ENCODE measurements at regions not wholly inside any gene's neighbourhood (a gene's known extent, or its start where the extent isn't known, plus 50 kb on each side); places are given as distances from the start of the nearest gene placed in this dataset.

- intact Hi-C loops (cut with micrococcal nuclease) = no loop called here
- no peaks in the 10 kb centered on the region for H4K20me1 ChIP-seq (replicated peaks; ENCODE audit: control insufficient read depth, insufficient read depth, low read length)
- H3K36me3 ChIP-seq (ENCODE audit: control insufficient read depth, insufficient read depth, low read length) = peaks cover 22% of the 10 kb centered on the region; the same call in 2 of the 3 replicates
- in situ Hi-C loops (cut with MboI) = no loop called here
- no peaks in the 10 kb centered on the region; a peak in 1 of 5 replicates for H3K4me1 ChIP-seq (replicated peaks in 1 of 2; ENCODE audit: control insufficient read depth in 2 of 2, insufficient read depth in 2 of 2, low read length in 2 of 2)
- no peaks in the 10 kb centered on the region for H3K9me1 ChIP-seq (ENCODE audit: control insufficient read depth, insufficient read depth, low read length)
- WGBS (ENCODE audit: insufficient coverage, low coverage, missing lambda C conversion rate) = 0% methylated on average over 17 of the region's 22 CpGs
- peak overlapping the region; percentile 82 for H3K4me2 ChIP-seq (ENCODE audit: insufficient read depth, low read length)
- ATAC-seq (peak; percentile 93), FAIRE-seq (peak; percentile 78), DNase-seq (ENCODE audit: extremely low read depth in 1 of 4, low spot score in 3 of 4) (peak; percentile 13 to 82 (median 20))
- H3K27me3 ChIP-seq (ENCODE audit: control insufficient read depth in 2 of 2, insufficient read depth in 2 of 2, low read length in 2 of 2) = no peaks in the 10 kb centered on the region
- POLR2A ChIA-PET = interaction anchor here (0.6 to 1.4 kb wide), 4 partner anchors 9 to 703 kb away, joined by 3 to 6 read pairs (median 4); no protein-coding TSS in a partner anchor
- no peaks in the 10 kb centered on the region for H3K9me3 ChIP-seq (replicated peaks; ENCODE audit: control insufficient read depth, insufficient read depth, low read depth, low read length)
- peak overlapping the region; percentile 67 for H3K4me3 ChIP-seq
- BruUV-seq (replicated peaks) = no TSS peak
- CTCF ChIA-PET (ENCODE audit: low intra/inter-chr PET ratio) = no interaction called here
- H2AFZ ChIP-seq (ENCODE audit: low read depth, low read length) = peak overlapping the region; percentile 93
- H3K27ac ChIP-seq (ENCODE audit: extremely low read depth, low read depth, low read length) = peak overlapping the region; percentile 90
- H3K9ac ChIP-seq (ENCODE audit: insufficient read depth in 1 of 2, low read depth in 2 of 2, low read length in 2 of 2) = peak overlapping the region; percentile 92 to 94
- peaks cover 28% of the 10 kb centered on the region for H3K79me2 ChIP-seq (ENCODE audit: control insufficient read depth, insufficient read depth, low read length)
- TF ChIP-seq GTF2E2 (tag; IDR thresholded peaks at IDR 0.05) (0 out of 2 replicates have a peak, but pooled peaks have one; percentile 66), CC2D1A (IDR thresholded peaks at IDR 0.05) (peak; percentile 71; the same call in 1 of the 2 replicates), SIN3A (IDR thresholded peaks at IDR 0.05; ENCODE audit: borderline replicate concordance in 2 of 2, control insufficient read depth in 1 of 2, low read depth in 2 of 2, low read length in 2 of 2) (no peak), CHD2 (IDR thresholded peaks at IDR 0.05; ENCODE audit: low read depth, low read length) (peak; percentile 97), SAFB2 (IDR thresholded peaks at IDR 0.05; ENCODE audit: borderline replicate concordance, low read depth, low read length, severe bottlenecking) (no peak), JUND (IDR thresholded peaks at IDR 0.05; ENCODE audit: borderline replicate concordance, low read depth, low read length) (peak; percentile 19; the same call in 1 of the 2 replicates), JUND (tag; IDR thresholded peaks at IDR 0.05; ENCODE audit: borderline replicate concordance, low read depth, low read length) (no peak), ZFP1 (CRISPR knock-in tag; IDR thresholded peaks at IDR 0.05) (no peak), PPARD (CRISPR knock-in tag; IDR thresholded peaks at IDR 0.05) (no peak), MAFF (IDR thresholded peaks at IDR 0.05; ENCODE audit: low read length) (peak; percentile 51; the same call in 1 of the 2 replicates), CTCF (IDR thresholded peaks at IDR 0.05 in 2 of 3, conservative IDR thresholded peaks at IDR 0.05 in 1 of 3; ENCODE audit: insufficient read depth in 2 of 3, low read depth in 1 of 3, low read length in 3 of 3) (peak in 1 of 3 experiments; percentile 18; a peak in 1 of 6 replicates), ZC3H8 (IDR thresholded peaks at IDR 0.05) (no peak), EP400 (IDR thresholded peaks at IDR 0.05) (0 out of 2 replicates have a peak, but pooled peaks have one; percentile 17), ZNF395 (CRISPR knock-in tag; IDR thresholded peaks at IDR 0.05) (no peak), KDM5B (IDR thresholded peaks at IDR 0.05; ENCODE audit: insufficient replicate concordance, low read depth, low read length) (peak; percentile 43), ZNF408 (CRISPR knock-in tag; IDR thresholded peaks at IDR 0.05; ENCODE audit: low read depth) (no peak), SUPT5H (IDR thresholded peaks at IDR 0.05) (peak; percentile 77), NCOA4 (IDR thresholded peaks at IDR 0.05; ENCODE audit: partially characterized antibody) (no peak), ZNF384 (IDR thresholded peaks at IDR 0.05; ENCODE audit: low read depth, low read length) (peak; percentile 91), POLR2A (conservative IDR thresholded peaks at IDR 0.05) (peak; percentile 82), PHF8 (IDR thresholded peaks at IDR 0.05; ENCODE audit: borderline replicate concordance, low read length) (peak; percentile 61; the same call in 1 of the 2 replicates)
- TF ChIP-seq, protein P1, sequence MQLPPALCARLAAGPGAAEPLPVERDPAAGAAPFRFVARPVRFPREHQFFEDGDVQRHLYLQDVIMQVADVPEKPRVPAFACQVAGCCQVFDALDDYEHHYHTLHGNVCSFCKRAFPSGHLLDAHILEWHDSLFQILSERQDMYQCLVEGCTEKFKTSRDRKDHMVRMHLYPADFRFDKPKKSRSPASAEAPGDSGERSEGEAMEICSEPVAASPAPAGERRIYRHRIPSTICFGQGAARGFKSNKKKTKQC (CRISPR knock-in tag; IDR thresholded peaks at IDR 0.05) = no peak
Measured at GRCh38 chr14:28830115-28830534, 63.5 kb downstream of the FOXG1 start.
